OCI-LY1 (cell line): ENCODE measurements at regions not wholly inside any gene's neighbourhood (a gene's known extent, or its start where the extent isn't known, plus 50 kb on each side); places are given as distances from the start of the nearest gene placed in this dataset.

ENCODE experiments used
- H2AFZ ChIP-seq: fragments of 200-600 bp; sonication (generic), shearing (Covaris generic); 2 replicates; pipeline ENCODE4 v1.6.0; 2014; ENCODE audit warnings: antibody characterized with exemption, mild to moderate bottlenecking, low read length
- H3F3A ChIP-seq: fragments of 200-600 bp; sonication (generic), shearing (Covaris generic); 2 replicates; pipeline ENCODE4 v1.6.0; 2014; ENCODE audit warnings: mild to moderate bottlenecking, antibody characterized with exemption, low read length, moderate library complexity; ENCODE audit not compliant: insufficient read depth
- H3K27ac ChIP-seq: fragments of 200-600 bp; sonication (generic); 2 replicates; pipeline ENCODE4 v1.5.1; 2014; ENCODE audit warnings: low read length, mixed run types, mild to moderate bottlenecking, low read depth; ENCODE audit not compliant: poor library complexity, severe bottlenecking
- H3K27me3 ChIP-seq: fragments of 200-600 bp; sonication (generic); 2 replicates; pipeline ENCODE4 v1.6.0; 2014; ENCODE audit warnings: antibody characterized with exemption, mild to moderate bottlenecking, low read length, moderate library complexity; ENCODE audit not compliant: insufficient read depth
- H3K36me3 ChIP-seq: fragments of 200-600 bp; sonication (generic); 2 replicates; pipeline ENCODE4 v1.6.1; 2014; ENCODE audit warnings: mild to moderate bottlenecking, antibody characterized with exemption, low read length, moderate library complexity, mixed read lengths; ENCODE audit not compliant: insufficient read depth
- H3K4me1 ChIP-seq: fragments of 200-600 bp; sonication (generic); 2 replicates; pipeline ENCODE4 v1.5.1; 2014; ENCODE audit warnings: mild to moderate bottlenecking, low read length, moderate library complexity; ENCODE audit not compliant: insufficient read depth, severe bottlenecking
- H3K4me2 ChIP-seq: fragments of 200-600 bp; sonication (generic), shearing (Covaris generic); 2 replicates; pipeline ENCODE4 v1.6.1; 2014; ENCODE audit warnings: low read length
- H3K4me3 ChIP-seq: fragments of 200-600 bp; sonication (generic); 2 replicates; pipeline ENCODE4 v1.5.1; 2014; ENCODE audit warnings: low read length, low read depth, mild to moderate bottlenecking, mixed read lengths; ENCODE audit not compliant: poor library complexity, severe bottlenecking
- H3K79me2 ChIP-seq: fragments of 200-600 bp; shearing (Covaris generic); 2 replicates; pipeline ENCODE4 v1.6.1; 2016; ENCODE audit warnings: mixed run types, low read length, mixed read lengths; ENCODE audit not compliant: insufficient read depth
- H3K9ac ChIP-seq: fragments of 200-600 bp; sonication (generic), shearing (Covaris generic); 2 replicates; pipeline ENCODE4 v1.6.1; 2014; ENCODE audit warnings: mild to moderate bottlenecking, low read length, mixed read lengths
- H3K9me2 ChIP-seq: fragments of 200-600 bp; sonication (generic), shearing (Covaris generic); 2 replicates; pipeline ENCODE4 v1.6.1; 2014; ENCODE audit warnings: low read depth, mild to moderate bottlenecking, low read length, mixed read lengths
- H3K9me3 ChIP-seq: fragments of 200-600 bp; shearing (Covaris generic); 2 replicates; pipeline ENCODE4 v1.6.1; 2014; ENCODE audit warnings: low read length, mixed read lengths
- H4K20me1 ChIP-seq: fragments of 200-600 bp; sonication (generic), shearing (Covaris generic); 2 replicates; pipeline ENCODE4 v1.6.0; 2016; ENCODE audit warnings: mild to moderate bottlenecking, low read length; ENCODE audit not compliant: insufficient read depth
- EZH2 ChIP-seq: fragments of 200-600 bp; sonication (generic), shearing (Covaris generic); IDR thresholded peaks from 2 replicates; pipeline ENCODE4 v1.8.0; 2017; ENCODE audit warnings: borderline replicate concordance, mixed run types, mild to moderate bottlenecking, antibody characterized with exemption, low read length, moderate library complexity, mixed read lengths
- TF ChIP-seq, protein P1 (sequence below): fragments of 200-600 bp; sonication (generic), shearing (Covaris generic); IDR thresholded peaks from 2 replicates; pipeline ENCODE4 v1.5.1; 2017; ENCODE audit warnings: mild to moderate bottlenecking, antibody characterized with exemption, low read length, moderate library complexity, mixed read lengths

DNA sequence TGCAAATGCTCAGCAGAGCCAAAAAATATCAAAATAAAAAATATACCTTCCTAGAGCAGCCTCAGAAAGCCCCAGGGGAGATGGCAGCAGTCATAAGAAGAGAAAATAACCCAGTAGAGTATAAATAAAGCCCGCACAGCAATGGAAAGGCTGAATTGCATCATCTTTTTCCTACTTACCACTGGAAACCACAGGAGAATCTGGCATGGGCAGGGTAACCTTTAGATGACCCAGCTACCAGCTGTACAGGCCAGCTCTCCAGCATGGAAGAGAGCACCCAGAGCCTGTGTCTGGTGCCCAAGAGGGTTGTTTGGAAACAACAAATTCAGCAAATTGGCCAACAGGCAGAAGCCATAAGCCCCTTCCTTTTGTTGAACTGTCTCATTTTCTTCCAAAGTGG lies 253.1 kb downstream of the OMA1 start:
- Histone ChIP-seq H3K27me3 (no peaks in the 10 kb centered on the region), H3K36me3 (no peaks in the 10 kb centered on the region), H3K79me2 (no peaks in the 10 kb centered on the region), H3F3A (no peaks in the 10 kb centered on the region), H3K4me2 (no peak overlapping the region), H3K9me2 (no peaks in the 10 kb centered on the region), H3K9me3 (no peaks in the 10 kb centered on the region), H3K27ac (no peak overlapping the region), H4K20me1 (no peaks in the 10 kb centered on the region), H3K4me1 (no peaks in the 10 kb centered on the region), H2AFZ (no peak overlapping the region), H3K4me3 (no peak overlapping the region), H3K9ac (no peak overlapping the region)
- TF ChIP-seq EZH2 = no peak
- TF ChIP-seq, protein P1, sequence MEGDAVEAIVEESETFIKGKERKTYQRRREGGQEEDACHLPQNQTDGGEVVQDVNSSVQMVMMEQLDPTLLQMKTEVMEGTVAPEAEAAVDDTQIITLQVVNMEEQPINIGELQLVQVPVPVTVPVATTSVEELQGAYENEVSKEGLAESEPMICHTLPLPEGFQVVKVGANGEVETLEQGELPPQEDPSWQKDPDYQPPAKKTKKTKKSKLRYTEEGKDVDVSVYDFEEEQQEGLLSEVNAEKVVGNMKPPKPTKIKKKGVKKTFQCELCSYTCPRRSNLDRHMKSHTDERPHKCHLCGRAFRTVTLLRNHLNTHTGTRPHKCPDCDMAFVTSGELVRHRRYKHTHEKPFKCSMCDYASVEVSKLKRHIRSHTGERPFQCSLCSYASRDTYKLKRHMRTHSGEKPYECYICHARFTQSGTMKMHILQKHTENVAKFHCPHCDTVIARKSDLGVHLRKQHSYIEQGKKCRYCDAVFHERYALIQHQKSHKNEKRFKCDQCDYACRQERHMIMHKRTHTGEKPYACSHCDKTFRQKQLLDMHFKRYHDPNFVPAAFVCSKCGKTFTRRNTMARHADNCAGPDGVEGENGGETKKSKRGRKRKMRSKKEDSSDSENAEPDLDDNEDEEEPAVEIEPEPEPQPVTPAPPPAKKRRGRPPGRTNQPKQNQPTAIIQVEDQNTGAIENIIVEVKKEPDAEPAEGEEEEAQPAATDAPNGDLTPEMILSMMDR = no peak

DNA sequence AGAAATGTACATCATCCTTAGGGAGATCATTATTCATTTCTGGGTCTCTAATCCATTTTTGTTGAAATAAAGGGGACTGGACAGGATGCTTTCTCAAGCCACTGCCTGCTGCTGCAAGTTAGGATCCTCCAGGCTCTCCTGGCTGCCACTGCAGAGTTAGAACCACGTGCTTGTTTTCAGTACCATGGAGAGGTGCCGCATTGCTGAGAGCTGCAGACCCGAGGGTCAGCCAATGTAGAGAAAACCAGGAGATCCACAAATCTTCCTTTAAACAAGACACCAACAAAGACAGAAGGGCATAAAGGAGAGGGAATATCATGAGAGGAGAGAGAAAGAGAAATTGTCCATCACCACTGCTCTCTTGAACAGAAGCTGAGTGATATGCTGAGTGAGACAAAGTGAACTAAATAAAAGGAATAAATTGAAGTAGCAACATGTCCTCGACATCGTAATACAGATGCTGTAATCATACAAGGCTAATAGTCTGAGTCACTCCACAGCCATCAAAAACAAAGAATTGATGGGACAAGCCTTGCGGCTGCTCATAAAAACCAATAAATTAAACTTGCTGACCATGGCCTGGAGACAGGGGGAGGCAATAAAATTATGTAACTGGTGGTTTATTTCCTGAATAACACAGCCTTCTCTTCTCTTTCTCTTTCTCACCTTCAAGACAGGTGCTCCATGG lies 255.7 kb downstream of the OMA1 start:
- Histone ChIP-seq H4K20me1 (no peaks in the 10 kb centered on the region), H3K27ac (no peak overlapping the region), H3K79me2 (no peaks in the 10 kb centered on the region), H3K9me2 (no peaks in the 10 kb centered on the region), H3K4me3 (no peak overlapping the region), H3K4me1 (no peaks in the 10 kb centered on the region), H3K4me2 (no peak overlapping the region), H3K9ac (no peak overlapping the region), H2AFZ (no peak overlapping the region), H3K36me3 (no peaks in the 10 kb centered on the region), H3F3A (no peaks in the 10 kb centered on the region), H3K9me3 (no peaks in the 10 kb centered on the region), H3K27me3 (no peaks in the 10 kb centered on the region)
- TF ChIP-seq EZH2 = no peak
- TF ChIP-seq, protein P1 = no peak

DNA sequence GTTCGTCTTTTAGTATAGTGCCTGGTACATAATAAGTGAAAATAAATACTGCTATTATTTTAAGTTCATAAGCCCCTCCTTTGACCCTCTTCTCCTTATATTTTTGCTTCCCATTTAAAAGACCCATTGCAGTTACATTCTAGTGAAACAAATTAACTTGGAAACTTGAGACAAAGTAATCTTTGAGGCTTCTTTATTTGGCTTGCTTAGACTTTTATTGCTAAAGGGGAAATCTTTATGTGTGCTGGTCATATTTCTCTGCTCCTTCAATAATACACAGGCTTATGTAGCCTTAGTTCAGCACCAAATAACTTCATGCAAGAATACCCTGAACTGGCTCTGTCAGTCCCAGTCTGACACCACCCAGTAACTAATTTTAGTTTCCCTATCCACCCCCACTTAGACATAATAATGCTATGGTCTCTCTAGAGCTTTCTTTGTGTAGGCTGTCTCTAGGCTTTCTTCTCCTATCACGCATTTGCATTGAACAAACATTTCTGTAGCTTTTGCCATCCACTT lies 257.8 kb downstream of the OMA1 start:
- Histone ChIP-seq H3K27ac (no peak overlapping the region), H3K36me3 (no peaks in the 10 kb centered on the region), H3K9me3 (no peaks in the 10 kb centered on the region), H3K4me3 (no peak overlapping the region), H3F3A (no peaks in the 10 kb centered on the region), H3K4me1 (no peaks in the 10 kb centered on the region), H4K20me1 (no peaks in the 10 kb centered on the region), H3K79me2 (no peaks in the 10 kb centered on the region), H3K27me3 (no peaks in the 10 kb centered on the region), H3K4me2 (no peak overlapping the region), H3K9ac (no peak overlapping the region), H3K9me2 (no peaks in the 10 kb centered on the region), H2AFZ (no peak overlapping the region)
- TF ChIP-seq EZH2 = no peak
- TF ChIP-seq, protein P1 = no peak
